Hepatocyte (in vitro differentiated cells): ENCODE measurements at regions not wholly inside any gene's neighbourhood (a gene's known extent, or its start where the extent isn't known, plus 50 kb on each side); places are given as distances from the start of the nearest gene placed in this dataset.

Experiments used
- EZH2 ChIP-seq: fragments of 200-600 bp; sonication (generic); IDR thresholded peaks from 2 replicates; pipeline ENCODE4 v1.6.1; 2016; ENCODE audit warnings: antibody characterized with exemption, mild to moderate bottlenecking, borderline replicate concordance
- EZH2phosphoT487 ChIP-seq: fragments of 200-600 bp; sonication (generic); IDR thresholded peaks from one replicate; pipeline ENCODE4 v1.6.1; 2018; ENCODE audit warnings: antibody characterized with exemption, mild to moderate bottlenecking, low read depth, moderate library complexity; ENCODE audit not compliant: unreplicated experiment, severe bottlenecking
- TF ChIP-seq, protein P1 (sequence below): fragments of 200-600 bp; sonication (generic); IDR thresholded peaks from 2 replicates; pipeline ENCODE4 v1.5.1; 2016; ENCODE audit warnings: antibody characterized with exemption, mild to moderate bottlenecking; ENCODE audit not compliant: poor library complexity

DNA sequence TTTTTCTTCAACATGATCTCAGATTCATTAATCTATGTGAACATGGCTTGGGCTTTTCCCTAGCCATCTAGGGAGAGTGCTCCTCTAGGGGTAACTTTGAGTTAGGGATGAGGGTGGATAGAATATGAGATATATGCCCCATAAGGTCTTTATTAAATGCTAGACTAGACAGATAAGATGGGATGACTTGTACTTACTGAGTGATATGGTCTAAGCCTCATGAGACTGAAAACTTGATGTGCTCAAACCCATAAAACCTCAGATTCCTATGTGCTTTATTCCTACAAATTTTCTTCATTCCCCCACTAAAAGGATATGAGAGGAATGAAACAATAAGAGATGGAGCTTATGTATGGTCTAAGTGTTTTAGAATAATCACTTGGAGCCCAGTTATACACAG is 386.6 kb downstream of the YTHDC2 start:
- TF ChIP-seq EZH2 (no peak), EZH2phosphoT487 (no peak)
- TF ChIP-seq, protein P1, sequence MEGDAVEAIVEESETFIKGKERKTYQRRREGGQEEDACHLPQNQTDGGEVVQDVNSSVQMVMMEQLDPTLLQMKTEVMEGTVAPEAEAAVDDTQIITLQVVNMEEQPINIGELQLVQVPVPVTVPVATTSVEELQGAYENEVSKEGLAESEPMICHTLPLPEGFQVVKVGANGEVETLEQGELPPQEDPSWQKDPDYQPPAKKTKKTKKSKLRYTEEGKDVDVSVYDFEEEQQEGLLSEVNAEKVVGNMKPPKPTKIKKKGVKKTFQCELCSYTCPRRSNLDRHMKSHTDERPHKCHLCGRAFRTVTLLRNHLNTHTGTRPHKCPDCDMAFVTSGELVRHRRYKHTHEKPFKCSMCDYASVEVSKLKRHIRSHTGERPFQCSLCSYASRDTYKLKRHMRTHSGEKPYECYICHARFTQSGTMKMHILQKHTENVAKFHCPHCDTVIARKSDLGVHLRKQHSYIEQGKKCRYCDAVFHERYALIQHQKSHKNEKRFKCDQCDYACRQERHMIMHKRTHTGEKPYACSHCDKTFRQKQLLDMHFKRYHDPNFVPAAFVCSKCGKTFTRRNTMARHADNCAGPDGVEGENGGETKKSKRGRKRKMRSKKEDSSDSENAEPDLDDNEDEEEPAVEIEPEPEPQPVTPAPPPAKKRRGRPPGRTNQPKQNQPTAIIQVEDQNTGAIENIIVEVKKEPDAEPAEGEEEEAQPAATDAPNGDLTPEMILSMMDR, result no peak
